Immature natural killer cell (primary cell): ENCODE measurements at regions not wholly inside any gene's neighbourhood (a gene's known extent, or its start where the extent isn't known, plus 50 kb on each side); places are given as distances from the start of the nearest gene placed in this dataset.
"Not testable (repeated sequence)": the region's sequence is repeated elsewhere in the genome, so short reads cannot be mapped to it uniquely, and the experiment has no call there.

Source experiments
- DNase-seq, 3 donors: peaks; one replicate each; pipeline ENCODE4 v3.0.0; 2022; ENCODE audit warnings: mixed read lengths in 1 of 3
- H3K27ac Mint-ChIP-seq, 6 donors: one replicate each; pipeline ENCODE4 v1.8.0; 2020; ENCODE audit warnings: mixed read lengths in 6 of 6, mild to moderate bottlenecking in 5 of 6, inconsistent platforms in 4 of 6, moderate library complexity in 3 of 6
- H3K27me3 Mint-ChIP-seq, 3 donors: one replicate each; pipeline ENCODE4 v1.8.0; 2020 to 2021; ENCODE audit warnings: low read depth in 3 of 3, mild to moderate bottlenecking in 3 of 3, mixed read lengths in 3 of 3, moderate library complexity in 3 of 3, inconsistent platforms in 1 of 3
- H3K36me3 Mint-ChIP-seq, 3 donors: one replicate each; pipeline ENCODE4 v1.8.0; 2020; ENCODE audit warnings: mixed read lengths in 3 of 3, inconsistent platforms in 2 of 3, mild to moderate bottlenecking in 2 of 3
- H3K4me1 Mint-ChIP-seq, 2 donors: one replicate each; pipeline ENCODE4 v1.8.0; 2020; ENCODE audit warnings: inconsistent platforms in 2 of 2, mild to moderate bottlenecking in 2 of 2, mixed read lengths in 2 of 2, moderate library complexity in 1 of 2
- H3K4me3 Mint-ChIP-seq, 5 donors: one replicate each; pipeline ENCODE4 v1.8.0; 2020; ENCODE audit warnings: mild to moderate bottlenecking in 5 of 5, mixed read lengths in 5 of 5, inconsistent platforms in 3 of 5, moderate library complexity in 3 of 5
- H3K9me3 Mint-ChIP-seq, 6 donors: one replicate each; pipeline ENCODE4 v1.8.0; 2020; ENCODE audit warnings: mild to moderate bottlenecking in 6 of 6, mixed read lengths in 6 of 6, inconsistent platforms in 4 of 6, moderate library complexity in 3 of 6

DNA sequence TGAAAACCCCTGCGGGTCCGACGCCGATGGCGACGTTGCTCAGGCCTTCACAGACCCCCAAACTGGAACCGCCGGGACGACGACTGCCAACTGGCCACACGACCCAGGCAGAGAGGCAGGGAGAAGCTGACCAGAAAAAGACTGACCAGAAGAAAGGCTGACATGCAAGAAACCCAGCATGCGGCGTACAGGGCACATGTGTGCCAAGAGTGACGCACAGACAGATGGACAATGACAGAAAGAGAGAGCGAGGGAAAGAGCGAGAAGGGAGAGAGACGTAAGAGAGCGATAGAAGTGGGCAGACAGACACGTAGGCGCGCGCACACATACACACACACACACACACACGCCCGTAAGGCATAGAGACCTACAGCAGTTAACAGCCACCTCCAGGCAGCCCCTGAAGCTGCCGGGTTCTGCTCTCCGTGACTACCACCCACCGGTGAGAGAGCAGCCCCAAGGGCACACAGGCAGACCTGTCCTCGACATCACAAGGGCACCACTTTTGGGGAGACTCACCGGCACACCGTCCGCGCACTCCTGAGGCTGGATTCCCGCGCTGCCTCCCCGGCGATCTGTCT is 67.2 kb upstream of the ZNF527 start:
- no peak for DNase-seq
- H3K4me3 Mint-ChIP-seq, result peak overlapping the region in 3 of 5 donors; percentile 21 to 57 (median 45)
- H3K27me3 Mint-ChIP-seq, result peaks cover 2 to 3% (median 2%) of the 10 kb centered on the region in 3 donors
- no peaks in the 10 kb centered on the region for H3K36me3 Mint-ChIP-seq
- no peak overlapping the region for H3K27ac Mint-ChIP-seq
- H3K9me3 Mint-ChIP-seq, result peaks cover 0 to 4% (median 0%) of the 10 kb centered on the region in 6 donors
- no peaks in the 10 kb centered on the region for H3K4me1 Mint-ChIP-seq

DNA sequence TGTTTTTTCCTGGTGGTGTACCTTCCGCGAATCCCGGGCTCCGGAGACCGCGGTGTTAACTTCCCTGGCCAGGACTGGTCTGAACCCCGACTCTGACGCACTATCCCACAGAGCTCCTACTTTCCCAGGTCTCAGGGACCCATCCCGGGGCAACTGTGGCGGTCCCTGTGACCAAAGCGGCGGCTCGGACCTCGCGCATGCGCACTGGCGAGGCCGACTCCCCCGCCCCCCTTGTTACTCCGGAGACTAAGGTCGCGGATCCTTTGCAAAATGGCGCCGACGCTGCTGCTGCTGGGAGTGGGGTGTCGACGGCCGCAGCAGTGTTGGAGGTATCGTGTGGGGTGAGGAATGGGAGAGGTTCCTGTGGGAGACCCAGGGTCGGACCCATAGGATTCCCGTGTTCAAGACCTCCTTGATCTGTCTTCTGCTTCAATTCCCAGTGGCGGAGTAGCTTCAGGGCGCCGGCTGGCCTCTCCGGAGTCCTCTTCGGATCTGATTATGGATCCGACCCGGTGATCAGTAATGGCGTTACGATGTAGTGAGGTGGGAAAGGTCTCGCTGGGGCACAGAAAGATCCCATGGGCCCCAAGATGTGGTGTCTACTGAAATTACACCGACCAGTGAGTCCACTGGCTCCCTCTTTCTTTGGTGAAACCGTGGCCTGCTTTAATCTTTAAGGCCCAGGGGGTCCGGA is 66.6 kb upstream of the ZNF527 start:
- Mint-ChIP-seq H3K27ac (peak overlapping the region in 1 of 6 donors; percentile 8), H3K4me1 (no peaks in the 10 kb centered on the region), H3K4me3 (peak overlapping the region in 3 of 5 donors; percentile 21 to 57 (median 45)), H3K27me3 (peaks cover 2 to 3% (median 2%) of the 10 kb centered on the region in 3 donors), H3K9me3 (peaks cover 0 to 4% (median 0%) of the 10 kb centered on the region in 6 donors), H3K36me3 (no peaks in the 10 kb centered on the region)
- peak in 1 of 3 donors; percentile 34 for DNase-seq

- DNase-seq, result no peak
- peaks cover 0 to 4% (median 0%) of the 10 kb centered on the region in 6 donors for H3K9me3 Mint-ChIP-seq
- no peak overlapping the region for H3K4me3 Mint-ChIP-seq
- peaks cover 2 to 3% (median 2%) of the 10 kb centered on the region in 3 donors for H3K27me3 Mint-ChIP-seq
- H3K27ac Mint-ChIP-seq, result no peak overlapping the region
- peaks cover 0 to under 1% of the 10 kb centered on the region in 2 donors for H3K4me1 Mint-ChIP-seq
- no peaks in the 10 kb centered on the region for H3K36me3 Mint-ChIP-seq
These were observed 66.0 kb upstream of the ZNF527 start for GRCh38 chr19:37304884-37305255.

DNA sequence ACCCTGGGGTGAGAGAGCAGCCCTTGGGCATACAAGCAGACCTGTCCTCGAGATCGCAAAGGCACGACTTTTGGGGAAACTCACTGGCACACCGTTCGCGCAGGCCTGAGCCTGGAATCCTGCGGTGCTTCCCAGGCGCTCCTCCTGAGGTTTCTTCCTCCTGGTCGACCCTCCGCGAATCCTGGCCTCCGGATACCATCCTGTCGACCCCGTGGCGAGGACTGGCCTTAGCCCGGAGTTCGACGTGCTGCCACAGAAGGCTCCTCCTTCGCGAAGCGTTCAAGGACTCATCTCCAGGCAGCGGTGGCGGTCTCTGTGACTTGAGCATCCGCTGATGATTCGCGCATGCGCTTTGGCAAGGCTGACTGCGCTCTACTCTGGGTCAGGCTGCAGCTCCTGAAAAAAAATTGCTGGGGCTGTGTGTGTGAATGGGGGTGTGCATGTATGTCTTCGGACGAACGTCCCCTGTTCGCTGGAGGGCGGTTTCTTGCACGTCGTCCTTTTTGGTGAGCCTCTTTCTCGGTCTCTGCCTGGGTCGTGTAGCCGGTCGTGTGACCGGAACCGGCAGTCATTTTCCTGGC is 64.4 kb upstream of the ZNF527 start:
- no peak overlapping the region for H3K4me3 Mint-ChIP-seq
- H3K9me3 Mint-ChIP-seq, result peaks cover 0 to 4% (median under 1%) of the 10 kb centered on the region in 6 donors
- DNase-seq, result no peak
- peaks cover 2 to 5% (median 4%) of the 10 kb centered on the region in 3 donors for H3K27me3 Mint-ChIP-seq
- no peak overlapping the region for H3K27ac Mint-ChIP-seq
- H3K36me3 Mint-ChIP-seq, result no peaks in the 10 kb centered on the region
- H3K4me1 Mint-ChIP-seq, result peaks cover under 1 to 1% of the 10 kb centered on the region in 2 donors

GRCh38 chr19:37309834-37310575 is 60.9 kb upstream of the ZNF527 start:
- Mint-ChIP-seq H3K27ac (no peak overlapping the region), H3K9me3 (peaks cover 0 to 2% (median 0%) of the 10 kb centered on the region in 6 donors)

DNA sequence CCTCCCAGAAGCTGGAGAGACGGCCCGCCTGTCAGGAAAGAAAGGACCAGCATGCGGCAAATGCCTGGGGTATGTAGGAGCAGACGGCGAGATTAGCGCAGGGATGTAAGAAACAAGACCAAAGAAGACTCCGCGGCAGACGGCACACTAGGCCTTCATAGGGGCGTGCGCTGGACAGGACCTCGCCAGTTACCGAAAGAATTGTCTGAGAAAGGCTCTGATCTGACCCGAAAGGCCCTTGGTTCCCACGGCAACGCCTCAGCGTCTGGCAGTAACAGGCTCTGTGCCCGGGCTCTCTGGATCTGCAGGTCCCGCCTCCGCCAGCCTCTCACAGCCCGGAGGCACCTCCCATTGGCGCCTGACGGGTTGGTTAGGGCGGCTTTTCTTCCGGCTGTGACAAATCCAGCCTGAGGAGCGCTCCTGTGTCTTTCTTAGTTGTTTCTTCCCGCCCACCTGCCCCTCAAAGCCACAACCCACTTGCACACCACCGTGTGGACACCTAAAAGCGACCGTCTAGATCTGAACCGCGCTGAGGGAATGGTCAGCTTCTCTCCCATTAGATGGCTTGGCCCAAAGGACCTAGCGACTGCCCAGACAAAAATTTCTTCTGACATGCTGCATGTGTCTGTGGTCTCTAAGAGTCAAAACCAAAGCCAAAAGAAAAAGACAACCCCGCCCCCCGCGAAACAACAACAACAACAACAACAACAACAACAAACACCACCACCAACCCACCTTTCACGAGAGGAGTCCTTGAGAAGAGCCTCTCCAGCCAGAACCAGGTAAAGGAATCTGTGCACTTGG is 58.2 kb upstream of the ZNF527 start:
- H3K36me3 Mint-ChIP-seq, H3K9me3 Mint-ChIP-seq: not testable (repeated sequence)
- H3K27ac Mint-ChIP-seq, result peak overlapping the region; percentile 90 to 97 (median 94)
- peaks cover 26 to 30% of the 10 kb centered on the region in 2 donors for H3K4me1 Mint-ChIP-seq
- peak; percentile 64 to 68 (median 65) for DNase-seq
- peak overlapping the region; percentile 79 to 88 (median 85) for H3K4me3 Mint-ChIP-seq
- H3K27me3 Mint-ChIP-seq, result peaks cover 4 to 16% (median 11%) of the 10 kb centered on the region in 3 donors

More at GRCh38 chr19:37309834-37310575, 60.9 kb upstream of the ZNF527 start:
- Mint-ChIP-seq H3K36me3 (no peaks in the 10 kb centered on the region), H3K4me3 (no peak overlapping the region), H3K4me1 (peaks cover 18 to 23% of the 10 kb centered on the region in 2 donors), H3K27me3 (peaks cover 4 to 10% (median 5%) of the 10 kb centered on the region in 3 donors)
- peak in 2 of 3 donors; percentile 18 to 26 for DNase-seq

GRCh38 chr19:37313335-37313627 is 57.6 kb upstream of the ZNF527 start:
- Mint-ChIP-seq H3K27me3 (peaks cover 4 to 15% (median 12%) of the 10 kb centered on the region in 3 donors), H3K4me3 (peak overlapping the region; percentile 79 to 88 (median 85)), H3K36me3 (no peaks in the 10 kb centered on the region), H3K27ac (peak overlapping the region; percentile 90 to 97 (median 94)), H3K4me1 (peaks cover 29 to 33% of the 10 kb centered on the region in 2 donors), H3K9me3 (peaks cover 0 to 4% (median 0%) of the 10 kb centered on the region in 6 donors)
- peak in 1 of 3 donors; percentile 20 for DNase-seq

- Mint-ChIP-seq H3K27me3 (peaks cover 0 to 12% (median 12%) of the 10 kb centered on the region in 3 donors), H3K36me3 (peaks cover 0 to 4% (median 3%) of the 10 kb centered on the region in 3 donors), H3K4me1 (peaks cover 40 to 63% of the 10 kb centered on the region in 2 donors), H3K4me3 (peak overlapping the region; percentile 95 to 98 (median 97)), H3K9me3 (peaks cover 0 to 4% (median 0%) of the 10 kb centered on the region in 6 donors), H3K27ac (peak overlapping the region; percentile 90 to 98 (median 96))
- peak; percentile 95 to 96 (median 96) for DNase-seq
These were observed 53.3 kb upstream of the ZNF527 start for GRCh38 chr19:37317403-37318209.

DNA sequence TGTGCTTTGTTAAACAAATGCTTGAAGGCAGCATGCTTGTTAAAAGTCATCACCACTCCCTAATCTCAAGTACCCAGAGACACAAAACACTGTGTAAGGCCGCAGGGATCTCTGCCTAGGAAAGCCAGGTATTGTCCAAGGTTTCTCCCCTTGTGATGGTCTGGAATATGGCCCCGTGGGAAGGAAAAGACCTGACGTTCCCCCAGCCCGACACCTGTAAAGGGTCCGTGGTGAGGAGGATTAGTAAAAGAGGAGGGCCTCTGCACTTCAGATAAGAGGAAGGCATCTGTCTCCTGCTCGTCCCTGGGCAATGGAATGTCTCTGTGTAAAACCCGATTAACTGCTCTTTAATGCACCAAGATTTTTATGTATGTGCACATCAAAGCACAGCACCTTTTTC is 49.9 kb upstream of the ZNF527 start:
- not testable (repeated sequence) for DNase-seq, H3K27me3 Mint-ChIP-seq, H3K4me3 Mint-ChIP-seq, H3K27ac Mint-ChIP-seq, H3K9me3 Mint-ChIP-seq
- Mint-ChIP-seq H3K4me1 (peaks cover 30 to 52% of the 10 kb centered on the region in 2 donors), H3K36me3 (peaks cover 0 to 14% (median 3%) of the 10 kb centered on the region in 3 donors)
